HG02943 (cell line): ENCODE measurements at regions not wholly inside any gene's neighbourhood (a gene's known extent, or its start where the extent isn't known, plus 50 kb on each side); places are given as distances from the start of the nearest gene placed in this dataset.

Source experiments
- ATAC-seq: cut with Tn5 transposase; IDR thresholded peaks from one replicate; pipeline ENCODE4 v1.9.1; 2021; ENCODE audit warnings: mild to moderate bottlenecking, low read depth, moderate library complexity; ENCODE audit not compliant: unreplicated experiment

DNA sequence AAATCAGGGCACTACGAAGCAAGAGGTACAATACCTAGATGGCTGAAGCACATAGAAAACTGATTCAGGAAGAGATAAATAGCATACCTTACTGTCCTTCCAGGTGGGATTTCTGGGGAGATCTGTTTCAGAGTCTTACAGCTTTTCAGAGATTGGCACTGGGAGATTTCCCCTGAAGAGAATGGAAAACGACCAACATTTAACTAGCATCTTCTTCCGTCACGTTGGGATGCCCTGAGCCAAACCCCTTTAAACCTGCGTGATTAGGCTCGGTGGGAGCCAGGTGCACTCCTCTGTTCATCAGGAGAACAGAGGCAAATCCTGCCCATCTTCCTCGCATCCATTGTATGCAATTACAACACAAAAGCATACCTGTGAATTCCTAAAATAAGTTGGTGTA, 614.5 kb downstream of the HDGFL1 start:
- no peak for ATAC-seq

GRCh38 chr6:23184351-23184750, 615.0 kb downstream of the HDGFL1 start:
- no peak for ATAC-seq

- ATAC-seq, result no peak
Observed at GRCh38 chr6:23195487-23195886, 626.1 kb downstream of the HDGFL1 start.

- no peak for ATAC-seq
Observed at GRCh38 chr6:23199541-23199940, 630.2 kb downstream of the HDGFL1 start.

GRCh38 chr6:23200946-23201345, 631.6 kb downstream of the HDGFL1 start:
- no peak for ATAC-seq

DNA sequence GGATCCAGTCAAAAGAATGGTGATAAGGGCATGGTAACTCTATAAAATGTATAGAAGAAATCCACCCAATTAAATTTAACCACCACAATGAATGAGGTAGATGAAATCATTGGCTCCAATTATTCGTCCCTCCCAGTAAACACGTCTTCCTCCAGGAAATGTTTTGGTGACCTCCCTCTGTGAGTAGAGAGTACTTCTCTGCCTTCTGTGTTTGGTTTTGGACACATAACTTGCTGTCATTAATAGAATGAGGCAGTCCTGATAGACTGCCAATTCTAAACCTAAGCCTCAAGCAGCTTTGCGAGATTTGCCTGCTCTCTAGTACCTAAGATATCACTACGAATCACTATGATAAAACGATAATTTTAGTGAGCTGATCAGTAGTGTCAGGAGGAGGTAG, 632.8 kb downstream of the HDGFL1 start:
- no peak for ATAC-seq

DNA sequence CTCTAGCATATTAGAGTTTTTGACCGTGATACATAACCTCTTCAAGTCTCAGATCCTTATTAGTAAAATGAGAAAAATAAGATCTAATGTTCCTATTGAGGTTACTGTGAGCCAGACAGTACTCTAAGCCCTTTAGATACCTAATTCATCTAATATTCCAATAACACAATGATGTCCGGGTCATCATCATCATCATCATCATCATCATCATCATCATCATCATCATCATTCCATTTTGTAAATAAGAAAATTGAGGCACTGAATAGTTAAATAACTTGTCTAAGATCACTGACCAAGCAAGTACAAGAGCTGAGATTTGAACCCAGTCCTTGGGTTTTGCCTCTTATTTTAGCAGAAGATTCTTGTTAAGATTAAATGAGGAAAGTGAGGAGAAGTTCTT, 643.0 kb downstream of the HDGFL1 start:
- ATAC-seq, result no peak

DNA sequence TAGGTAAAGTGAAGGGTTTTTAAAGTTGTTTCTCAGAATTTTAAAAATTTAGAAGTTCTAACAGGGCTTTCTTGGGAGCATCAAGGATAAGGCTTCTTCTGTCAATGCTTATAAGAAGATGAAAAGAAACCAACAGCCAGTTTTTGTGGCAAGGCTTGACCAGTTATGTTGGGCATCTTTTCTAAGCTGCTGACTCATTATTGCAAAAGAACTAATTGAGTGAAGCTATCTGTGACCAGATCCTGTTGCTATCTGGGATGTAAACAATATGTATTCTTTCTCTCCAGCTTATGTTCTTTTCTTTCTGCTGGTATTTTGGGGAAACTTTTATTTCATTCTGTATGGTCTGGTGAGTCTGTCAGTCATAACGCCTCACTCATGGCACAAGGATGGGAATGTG, 643.8 kb downstream of the HDGFL1 start:
- ATAC-seq, result no peak

GRCh38 chr6:23213651-23214050, 644.3 kb downstream of the HDGFL1 start:
- no peak for ATAC-seq

DNA sequence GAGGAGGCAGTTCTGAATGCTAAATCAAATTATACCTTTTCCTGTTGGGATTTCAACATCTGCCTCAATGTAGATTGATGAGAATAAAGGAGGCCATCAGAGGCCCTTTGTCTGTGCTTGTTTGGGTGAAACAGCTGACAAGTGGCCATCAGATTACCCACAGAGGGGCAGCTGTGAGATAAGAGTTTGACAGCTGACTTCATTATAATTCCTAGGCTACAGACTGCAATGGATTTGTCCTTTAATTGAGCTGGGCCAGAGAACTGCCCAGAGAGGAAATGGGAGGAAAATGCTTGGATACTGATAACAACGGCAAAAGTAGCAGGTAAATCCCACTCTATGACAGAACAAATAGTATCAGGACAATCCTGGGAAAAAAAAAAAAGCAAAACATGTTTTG, 649.4 kb downstream of the HDGFL1 start:
- ATAC-seq, result no peak

DNA sequence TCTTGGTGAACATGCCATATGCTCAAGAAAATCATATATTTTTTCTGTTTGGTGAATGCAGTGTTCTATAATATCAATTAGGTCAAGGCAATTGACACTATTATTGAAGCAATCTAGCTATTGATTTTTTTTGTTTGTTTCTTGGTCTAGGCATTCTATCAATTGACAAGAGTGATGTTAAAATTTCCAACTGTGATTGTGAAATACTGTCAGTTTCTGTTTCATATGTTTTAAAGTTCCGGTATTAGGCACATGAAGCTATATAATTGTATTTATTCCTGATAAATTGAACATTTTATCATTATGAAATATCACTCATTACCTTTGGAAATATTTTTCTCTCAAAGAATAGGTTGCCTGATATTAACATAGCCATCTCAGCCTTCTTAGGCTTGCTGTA, 653.4 kb downstream of the HDGFL1 start:
- ATAC-seq, result no peak

DNA sequence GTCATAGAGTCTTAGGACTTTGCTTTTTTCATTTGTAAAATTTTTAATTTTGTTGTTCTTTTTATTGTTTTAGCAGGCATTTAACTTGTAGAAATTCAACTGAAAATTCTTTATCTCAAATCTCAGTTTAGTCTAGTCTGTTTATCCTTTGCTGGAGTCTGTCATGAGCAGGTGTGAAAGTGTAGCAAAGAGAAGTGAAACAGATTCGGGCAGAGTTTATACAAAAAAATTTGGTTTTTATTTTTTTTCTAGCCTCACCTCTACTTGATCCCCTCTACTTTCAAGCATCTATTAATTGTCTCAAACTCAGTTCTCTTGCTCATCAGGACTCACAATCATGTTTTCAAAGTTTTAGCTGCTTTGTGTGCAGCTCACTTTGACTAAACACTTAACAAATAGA, 655.2 kb downstream of the HDGFL1 start:
- ATAC-seq, result no peak

- ATAC-seq, result no peak
Observed at GRCh38 chr6:23228439-23229024, 659.2 kb downstream of the HDGFL1 start.

GRCh38 chr6:23243854-23244253, 674.5 kb downstream of the HDGFL1 start:
- ATAC-seq, result no peak

DNA sequence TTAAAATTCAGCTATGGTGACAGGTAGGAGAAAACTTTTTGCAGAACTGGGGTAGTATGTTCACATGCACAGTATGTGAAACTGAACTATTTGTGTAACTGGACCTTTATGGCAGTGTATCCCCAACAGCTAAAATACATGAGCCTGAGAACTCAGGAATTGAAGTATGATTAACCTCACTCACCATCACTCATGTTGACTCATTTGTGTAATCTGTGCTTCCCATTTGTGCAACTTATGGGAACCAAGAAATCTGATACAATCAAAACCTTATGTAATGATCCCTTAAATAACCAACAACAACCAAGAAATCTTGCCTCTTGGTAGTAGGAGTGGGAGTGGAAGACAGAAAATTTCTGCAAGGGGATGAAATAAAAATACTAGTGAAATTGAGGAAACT, 674.9 kb downstream of the HDGFL1 start:
- ATAC-seq, result no peak

- no peak for ATAC-seq
Observed at GRCh38 chr6:23245572-23245971, 676.2 kb downstream of the HDGFL1 start.

GRCh38 chr6:23246896-23247295, 677.5 kb downstream of the HDGFL1 start:
- no peak for ATAC-seq

- no peak for ATAC-seq
Observed at GRCh38 chr6:23250556-23250955, 681.2 kb downstream of the HDGFL1 start.

- ATAC-seq, result no peak
Observed at GRCh38 chr6:23262864-23263263, 693.5 kb downstream of the HDGFL1 start.

DNA sequence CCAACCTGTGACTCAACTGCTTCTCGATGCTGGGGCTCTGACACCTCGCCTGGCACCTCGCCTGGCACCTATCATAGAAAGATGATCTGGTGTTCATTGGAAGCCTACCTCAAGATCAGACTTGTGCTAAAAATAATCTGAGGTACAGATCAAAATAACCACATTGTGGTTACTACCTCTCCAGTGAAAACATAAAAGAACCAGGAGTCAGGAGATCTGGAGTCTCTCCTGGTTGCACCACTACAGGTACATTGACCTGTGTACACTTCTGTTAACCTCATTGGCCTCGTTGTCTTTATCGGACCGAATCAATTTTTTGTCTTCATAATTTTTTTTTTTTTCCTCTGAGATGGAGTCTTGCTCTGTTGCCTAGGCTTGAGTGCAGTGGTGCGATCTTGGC, 695.9 kb downstream of the HDGFL1 start:
- no peak for ATAC-seq

- no peak for ATAC-seq
Observed at GRCh38 chr6:23266536-23266935, 697.2 kb downstream of the HDGFL1 start.

DNA sequence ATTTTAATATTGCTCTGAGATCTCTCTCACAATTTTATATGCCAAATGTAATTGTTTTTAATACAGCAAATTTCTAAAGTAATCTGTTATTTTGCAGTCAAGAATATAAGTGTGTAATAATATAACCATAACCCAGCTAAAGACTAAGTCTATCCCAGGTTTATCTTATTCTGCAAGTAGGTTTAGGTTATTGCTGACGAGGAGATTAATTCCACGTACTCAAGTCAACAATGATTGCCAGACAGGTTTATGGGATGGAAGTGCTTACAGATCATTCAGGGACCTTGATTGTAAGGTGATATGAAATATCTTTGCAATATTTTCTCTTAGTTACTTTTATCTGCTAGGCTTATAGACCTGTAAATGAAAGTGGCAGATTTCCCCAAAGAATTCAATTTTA, 698.3 kb downstream of the HDGFL1 start:
- no peak for ATAC-seq

DNA sequence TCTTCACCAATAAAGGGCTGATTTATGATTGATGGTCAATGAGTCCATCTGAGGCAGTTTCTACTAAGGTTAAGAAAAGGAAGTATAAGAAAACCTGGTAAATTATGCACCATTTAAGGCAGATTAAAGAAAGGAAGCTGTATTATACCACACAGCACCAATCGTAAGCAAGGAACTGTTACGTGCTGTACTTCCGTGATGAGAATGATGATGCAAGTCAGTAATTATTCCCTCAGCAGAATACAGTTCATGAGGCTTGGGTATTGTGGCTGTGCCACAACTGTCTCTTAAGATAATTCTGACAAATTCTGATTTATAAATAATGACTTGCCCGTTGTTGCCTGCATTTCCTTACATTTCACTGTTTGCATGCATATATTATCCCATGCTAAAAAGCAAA, 699.0 kb downstream of the HDGFL1 start:
- no peak for ATAC-seq
